Caco-2 (cell line): ENCODE measurements at regions not wholly inside any gene's neighbourhood (a gene's known extent, or its start where the extent isn't known, plus 50 kb on each side); places are given as distances from the start of the nearest gene placed in this dataset.

ENCODE experiments used
- BruUV-seq: library from RNA; stranded (reverse); fragments of 400-500 nt; replicated peaks from 2 replicates; lab custom pipeline; 2021; lab: Mats Ljungman, UMichigan
- CTCF ChIA-PET: fragments of 300-600 bp; sonication (Branson Sonifier 250); formaldehyde crosslinking; loops from one replicate; lab custom pipeline; 2022; ENCODE audit warnings: antibody characterized with exemption; lab: Charles Lee
- POLR2A ChIA-PET: fragments of 300-600 bp; sonication (Branson Sonifier 250); formaldehyde crosslinking; loops from one replicate; lab custom pipeline; 2022; ENCODE audit warnings: antibody characterized with exemption; lab: Charles Lee
- DNase-seq, 2 experiments: peaks; one replicate each; pipeline versions ENCODE4 v3.0.0 to v3.0.0-alpha.2; 2020 to 2022
- H3K27me3 ChIP-seq: replicated peaks from 2 replicates; pipeline ENCODE4 v1.6.0; 2011; ENCODE audit warnings: low read length; ENCODE audit not compliant: control insufficient read depth, insufficient read depth
- H3K36me3 ChIP-seq: 2 replicates; pipeline ENCODE4 v1.5.1; 2011; ENCODE audit warnings: low read length; ENCODE audit not compliant: control insufficient read depth, insufficient read depth
- H3K4me1 ChIP-seq: fragments of 250-450 bp; sonication (Bioruptor Pico); 2 replicates; pipeline ENCODE4 v1.5.1; 2020; ENCODE audit warnings: mild to moderate bottlenecking
- H3K4me3 ChIP-seq: 2 replicates; pipeline ENCODE4 v1.5.1; 2011; ENCODE audit warnings: low read depth, mild to moderate bottlenecking, control low read depth, low read length
- H3K9me3 ChIP-seq: fragments of 250-450 bp; sonication (Bioruptor Pico); 2 replicates; pipeline ENCODE4 v1.5.1; 2020; ENCODE audit warnings: mild to moderate bottlenecking, moderate library complexity
- H3K27ac Mint-ChIP-seq: one replicate; pipeline ENCODE4 v1.8.0; 2022; ENCODE audit warnings: mixed read lengths; ENCODE audit not compliant: unreplicated experiment
- H3K27me3 Mint-ChIP-seq: one replicate; pipeline ENCODE4 v1.8.0; 2022; ENCODE audit warnings: mixed read lengths; ENCODE audit not compliant: insufficient read depth, unreplicated experiment
- H3K36me3 Mint-ChIP-seq: one replicate; pipeline ENCODE4 v1.8.0; 2022; ENCODE audit warnings: mild to moderate bottlenecking, mixed read lengths; ENCODE audit not compliant: insufficient read depth, unreplicated experiment
- H3K4me1 Mint-ChIP-seq: one replicate; pipeline ENCODE4 v1.8.0; 2022; ENCODE audit warnings: low read depth, mixed read lengths; ENCODE audit not compliant: unreplicated experiment
- H3K4me3 Mint-ChIP-seq: one replicate; pipeline ENCODE4 v1.8.0; 2022; ENCODE audit warnings: mild to moderate bottlenecking, moderate library complexity, mixed read lengths; ENCODE audit not compliant: unreplicated experiment
- H3K9me3 Mint-ChIP-seq: one replicate; pipeline ENCODE4 v1.8.0; 2022; ENCODE audit warnings: mixed read lengths; ENCODE audit not compliant: unreplicated experiment
- intact Hi-C: fragments of 100-400 bp; cut with micrococcal nuclease; formaldehyde crosslinking; loops from one replicate; pipeline ENCODE4 v1.10.0; 2022; ENCODE audit not compliant: unreplicated experiment
- TF ChIP-seq, protein P1 (sequence below), 2 experiments: fragments of 200-600 bp in 1 of 2; IDR thresholded peaks; 1 replicate in 1 of 2; 2 replicates in 1 of 2; pipeline versions ENCODE4 v1.5.1 to v1.8.0; 2011 to 2022; ENCODE audit warnings: antibody characterized with exemption in 1 of 2, control low read depth in 1 of 2, inconsistent platforms in 1 of 2, low read depth in 1 of 2, low read length in 1 of 2, mild to moderate bottlenecking in 1 of 2, moderate library complexity in 1 of 2; ENCODE audit not compliant: insufficient read depth in 1 of 2, severe bottlenecking in 1 of 2, unreplicated experiment in 1 of 2

DNA sequence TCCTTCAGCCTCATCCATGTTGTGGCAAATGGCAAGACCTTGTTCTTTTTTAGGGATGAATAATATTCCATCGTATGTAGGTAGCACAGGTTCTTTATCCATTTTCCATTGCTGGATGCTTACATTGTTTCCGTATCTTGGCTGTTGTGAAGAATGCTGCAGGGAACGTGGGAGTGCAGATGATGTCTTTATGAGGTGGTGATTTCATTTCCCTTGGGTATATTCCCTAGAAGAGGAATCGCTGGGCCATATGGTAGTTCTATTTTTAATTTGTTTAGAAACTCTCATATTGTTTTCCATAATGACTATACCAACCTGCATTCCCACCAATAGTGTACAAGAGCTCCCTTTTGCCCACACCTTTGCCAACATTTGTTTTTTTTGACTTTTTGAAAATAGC lies 186.3 kb upstream of the TMTC4 start:
- Histone ChIP-seq H3K36me3 (no peaks in the 10 kb centered on the region), H3K9me3 (no peaks in the 10 kb centered on the region), H3K4me3 (no peak overlapping the region), H3K4me1 (no peaks in the 10 kb centered on the region), H3K27me3 (no peaks in the 10 kb centered on the region)
- no peak for DNase-seq
- ChIA-PET CTCF (no interaction called here), POLR2A (no interaction called here)
- H3K4me3 Mint-ChIP-seq, result no peak overlapping the region
- intact Hi-C loops, result no loop called here
- H3K27me3 Mint-ChIP-seq, result peaks cover 12% of the 10 kb centered on the region
- TF ChIP-seq, protein P1, sequence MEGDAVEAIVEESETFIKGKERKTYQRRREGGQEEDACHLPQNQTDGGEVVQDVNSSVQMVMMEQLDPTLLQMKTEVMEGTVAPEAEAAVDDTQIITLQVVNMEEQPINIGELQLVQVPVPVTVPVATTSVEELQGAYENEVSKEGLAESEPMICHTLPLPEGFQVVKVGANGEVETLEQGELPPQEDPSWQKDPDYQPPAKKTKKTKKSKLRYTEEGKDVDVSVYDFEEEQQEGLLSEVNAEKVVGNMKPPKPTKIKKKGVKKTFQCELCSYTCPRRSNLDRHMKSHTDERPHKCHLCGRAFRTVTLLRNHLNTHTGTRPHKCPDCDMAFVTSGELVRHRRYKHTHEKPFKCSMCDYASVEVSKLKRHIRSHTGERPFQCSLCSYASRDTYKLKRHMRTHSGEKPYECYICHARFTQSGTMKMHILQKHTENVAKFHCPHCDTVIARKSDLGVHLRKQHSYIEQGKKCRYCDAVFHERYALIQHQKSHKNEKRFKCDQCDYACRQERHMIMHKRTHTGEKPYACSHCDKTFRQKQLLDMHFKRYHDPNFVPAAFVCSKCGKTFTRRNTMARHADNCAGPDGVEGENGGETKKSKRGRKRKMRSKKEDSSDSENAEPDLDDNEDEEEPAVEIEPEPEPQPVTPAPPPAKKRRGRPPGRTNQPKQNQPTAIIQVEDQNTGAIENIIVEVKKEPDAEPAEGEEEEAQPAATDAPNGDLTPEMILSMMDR (IDR thresholded peaks at IDR 0.05; ENCODE audit: insufficient read depth in 1 of 2, low read depth in 1 of 2, low read length in 1 of 2, severe bottlenecking in 1 of 2, unreplicated experiment in 1 of 2), result no peak
- H3K36me3 Mint-ChIP-seq, result no peaks in the 10 kb centered on the region
- H3K4me1 Mint-ChIP-seq, result no peaks in the 10 kb centered on the region
- BruUV-seq, result no TSS peak
- peaks cover 18% of the 10 kb centered on the region for H3K9me3 Mint-ChIP-seq
- no peak overlapping the region for H3K27ac Mint-ChIP-seq

DNA sequence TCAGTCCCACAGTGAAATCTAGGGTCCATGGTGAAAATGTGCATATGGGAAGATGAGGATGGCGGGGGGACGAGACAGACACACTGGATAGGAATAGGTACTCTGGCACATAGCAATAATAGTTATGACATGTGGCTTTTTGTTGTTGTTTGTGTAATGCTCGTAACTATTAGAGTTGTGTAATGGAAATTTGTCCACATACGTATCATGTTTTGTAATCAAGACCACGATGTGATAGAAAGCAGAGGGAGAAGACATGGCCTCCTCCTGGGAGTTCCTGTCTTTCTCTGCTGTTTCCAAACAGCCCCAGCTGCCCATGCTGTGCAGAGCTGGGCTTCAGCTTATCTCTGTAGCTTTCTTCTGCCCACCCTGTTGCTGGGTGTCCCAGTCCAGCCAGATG lies 185.3 kb upstream of the TMTC4 start:
- POLR2A ChIA-PET, result no interaction called here
- no peaks in the 10 kb centered on the region for H3K4me1 ChIP-seq
- TF ChIP-seq, protein P1 (IDR thresholded peaks at IDR 0.05; ENCODE audit: insufficient read depth in 1 of 2, low read depth in 1 of 2, low read length in 1 of 2, severe bottlenecking in 1 of 2, unreplicated experiment in 1 of 2), result no peak
- Mint-ChIP-seq H3K9me3 (peaks cover 8% of the 10 kb centered on the region), H3K27me3 (peaks cover 10% of the 10 kb centered on the region), H3K4me3 (no peak overlapping the region), H3K27ac (no peak overlapping the region), H3K4me1 (no peaks in the 10 kb centered on the region), H3K36me3 (no peaks in the 10 kb centered on the region)
- H3K9me3 ChIP-seq, result no peaks in the 10 kb centered on the region
- intact Hi-C loops, result no loop called here
- no peaks in the 10 kb centered on the region for H3K36me3 ChIP-seq
- no peak for DNase-seq
- H3K4me3 ChIP-seq, result no peak overlapping the region
- no TSS peak for BruUV-seq
- no peaks in the 10 kb centered on the region for H3K27me3 ChIP-seq
- CTCF ChIA-PET, result no interaction called here

DNA sequence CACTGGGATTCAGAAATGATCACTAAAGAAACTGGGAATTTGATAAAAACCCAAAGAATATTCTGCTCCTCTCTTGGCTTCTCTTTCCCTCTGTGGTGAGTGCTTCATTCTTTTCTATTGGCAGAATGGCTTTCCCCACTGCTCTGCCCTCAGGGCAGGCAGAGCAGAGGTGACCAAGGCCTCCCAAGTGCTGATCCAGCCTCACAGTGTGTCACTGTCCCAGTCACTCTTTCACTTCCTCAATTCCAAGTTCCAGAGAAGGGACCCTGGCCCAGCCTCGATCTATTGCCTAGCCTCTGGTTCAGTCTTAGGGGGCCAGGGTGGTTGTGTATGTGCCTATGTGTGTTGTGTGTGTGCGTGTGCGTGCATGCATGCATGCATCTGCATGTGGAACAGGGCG lies 180.6 kb upstream of the TMTC4 start:
- no peak for DNase-seq
- Histone ChIP-seq H3K4me1 (no peaks in the 10 kb centered on the region), H3K9me3 (no peaks in the 10 kb centered on the region), H3K27me3 (no peaks in the 10 kb centered on the region), H3K36me3 (no peaks in the 10 kb centered on the region), H3K4me3 (no peak overlapping the region)
- Mint-ChIP-seq H3K9me3 (peaks cover 2% of the 10 kb centered on the region), H3K4me3 (no peak overlapping the region), H3K27ac (no peak overlapping the region), H3K27me3 (no peaks in the 10 kb centered on the region), H3K36me3 (no peaks in the 10 kb centered on the region), H3K4me1 (no peaks in the 10 kb centered on the region)
- intact Hi-C loops, result no loop called here
- TF ChIP-seq, protein P1 (IDR thresholded peaks at IDR 0.05; ENCODE audit: insufficient read depth in 1 of 2, low read depth in 1 of 2, low read length in 1 of 2, severe bottlenecking in 1 of 2, unreplicated experiment in 1 of 2), result no peak
- no TSS peak for BruUV-seq
- ChIA-PET POLR2A (no interaction called here), CTCF (no interaction called here)
